ENCODE measurements at regions not wholly inside any gene's neighbourhood (a gene's known extent, or its start where the extent isn't known, plus 50 kb on each side); places are given as distances from the start of the nearest gene placed in this dataset.

DNA sequence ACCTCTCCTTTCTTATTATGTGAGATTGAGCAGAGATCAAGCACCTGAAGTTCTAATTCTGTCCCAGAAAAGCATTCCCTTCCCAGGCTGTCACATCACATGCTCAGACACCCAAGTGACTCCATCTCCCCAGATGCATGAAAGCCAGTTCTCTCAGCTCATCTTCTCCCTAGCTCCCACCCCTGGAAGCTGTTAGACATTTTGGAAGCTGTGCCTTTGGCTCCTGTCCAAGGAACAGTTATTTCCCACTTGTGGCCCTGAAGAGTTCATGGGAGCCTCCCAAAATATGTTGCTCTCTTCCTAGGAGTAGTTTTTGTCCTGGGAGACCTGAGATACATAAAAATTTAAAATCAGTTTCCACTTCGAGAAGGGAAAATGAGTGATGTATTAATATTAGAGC lies 161.4 kb upstream of the GAS1 start (continued):
- TF ChIP-seq, protein P1, sequence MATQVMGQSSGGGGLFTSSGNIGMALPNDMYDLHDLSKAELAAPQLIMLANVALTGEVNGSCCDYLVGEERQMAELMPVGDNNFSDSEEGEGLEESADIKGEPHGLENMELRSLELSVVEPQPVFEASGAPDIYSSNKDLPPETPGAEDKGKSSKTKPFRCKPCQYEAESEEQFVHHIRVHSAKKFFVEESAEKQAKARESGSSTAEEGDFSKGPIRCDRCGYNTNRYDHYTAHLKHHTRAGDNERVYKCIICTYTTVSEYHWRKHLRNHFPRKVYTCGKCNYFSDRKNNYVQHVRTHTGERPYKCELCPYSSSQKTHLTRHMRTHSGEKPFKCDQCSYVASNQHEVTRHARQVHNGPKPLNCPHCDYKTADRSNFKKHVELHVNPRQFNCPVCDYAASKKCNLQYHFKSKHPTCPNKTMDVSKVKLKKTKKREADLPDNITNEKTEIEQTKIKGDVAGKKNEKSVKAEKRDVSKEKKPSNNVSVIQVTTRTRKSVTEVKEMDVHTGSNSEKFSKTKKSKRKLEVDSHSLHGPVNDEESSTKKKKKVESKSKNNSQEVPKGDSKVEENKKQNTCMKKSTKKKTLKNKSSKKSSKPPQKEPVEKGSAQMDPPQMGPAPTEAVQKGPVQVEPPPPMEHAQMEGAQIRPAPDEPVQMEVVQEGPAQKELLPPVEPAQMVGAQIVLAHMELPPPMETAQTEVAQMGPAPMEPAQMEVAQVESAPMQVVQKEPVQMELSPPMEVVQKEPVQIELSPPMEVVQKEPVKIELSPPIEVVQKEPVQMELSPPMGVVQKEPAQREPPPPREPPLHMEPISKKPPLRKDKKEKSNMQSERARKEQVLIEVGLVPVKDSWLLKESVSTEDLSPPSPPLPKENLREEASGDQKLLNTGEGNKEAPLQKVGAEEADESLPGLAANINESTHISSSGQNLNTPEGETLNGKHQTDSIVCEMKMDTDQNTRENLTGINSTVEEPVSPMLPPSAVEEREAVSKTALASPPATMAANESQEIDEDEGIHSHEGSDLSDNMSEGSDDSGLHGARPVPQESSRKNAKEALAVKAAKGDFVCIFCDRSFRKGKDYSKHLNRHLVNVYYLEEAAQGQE (IDR thresholded peaks at IDR 0.05; ENCODE audit: unreplicated experiment), result no peak
- TF ChIP-seq NANOG (IDR thresholded peaks at IDR 0.05; ENCODE audit: borderline replicate concordance) (no peak), ZNF114 (CRISPR knock-in tag; IDR thresholded peaks at IDR 0.05) (no peak), STAT1 (IDR thresholded peaks at IDR 0.05; ENCODE audit: unreplicated experiment) (no peak)

DNA sequence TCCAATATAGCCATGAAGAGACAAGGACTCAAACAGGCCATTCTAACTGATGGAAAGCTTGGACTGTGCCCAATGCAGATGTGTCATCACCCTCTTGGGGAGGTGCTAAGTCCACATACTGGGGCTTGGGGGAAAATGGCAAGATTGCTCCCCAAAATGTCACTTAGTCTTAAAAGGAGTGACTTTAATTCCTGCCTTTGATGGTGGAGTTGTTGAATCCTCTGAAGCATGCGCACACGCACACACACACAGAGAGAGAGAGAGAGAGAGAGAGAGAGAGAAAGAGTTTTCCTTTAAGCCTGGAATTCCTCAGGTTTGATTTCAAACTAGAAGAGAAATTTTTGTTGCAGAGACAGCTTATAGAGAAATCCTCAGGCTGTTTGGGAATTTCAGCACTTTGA lies 161.9 kb upstream of the GAS1 start:
- no peaks in the 10 kb centered on the region for H3K36me3 ChIP-seq (ENCODE audit: insufficient read depth)
- no peak overlapping the region for H3K4me3 ChIP-seq
- H3K4me1 ChIP-seq (ENCODE audit: insufficient read depth), result no peaks in the 10 kb centered on the region
- H3K27me3 ChIP-seq (ENCODE audit: insufficient read depth), result no peaks in the 10 kb centered on the region
- H3K27ac ChIP-seq (ENCODE audit: low read depth), result no peak overlapping the region
- Mint-ChIP-seq H3K9me3 (peaks cover 8% of the 10 kb centered on the region; the same call in 2 of the 3 replicates), H3K27ac (no peak overlapping the region), H3K4me1 (peaks cover 8% of the 10 kb centered on the region), H3K36me3 (ENCODE audit: low read depth) (0 out of 3 replicates have a peak, but pooled peaks cover 2% of the 10 kb centered on the region), H3K4me3 (no peak overlapping the region), H3K27me3 (ENCODE audit: insufficient read depth, low read depth, poor library complexity) (peaks cover 2% of the 10 kb centered on the region)
- H2AFZ ChIP-seq, result no peak overlapping the region
- no peaks in the 10 kb centered on the region for H4K20me1 ChIP-seq (replicated peaks; ENCODE audit: insufficient read depth)
- DNase-seq (ENCODE audit: low spot score) (no peak), ATAC-seq (no peak)
- H3F3A ChIP-seq (replicated peaks; ENCODE audit: low read depth), result no peaks in the 10 kb centered on the region
- H3K79me2 ChIP-seq (replicated peaks; ENCODE audit: insufficient read depth), result no peaks in the 10 kb centered on the region
- no peak overlapping the region for H3K4me2 ChIP-seq
- H3K9me2 ChIP-seq (ENCODE audit: insufficient read depth), result no peaks in the 10 kb centered on the region
- TF ChIP-seq STAT1 (IDR thresholded peaks at IDR 0.05; ENCODE audit: unreplicated experiment), result no peak
- TF ChIP-seq, protein P2, sequence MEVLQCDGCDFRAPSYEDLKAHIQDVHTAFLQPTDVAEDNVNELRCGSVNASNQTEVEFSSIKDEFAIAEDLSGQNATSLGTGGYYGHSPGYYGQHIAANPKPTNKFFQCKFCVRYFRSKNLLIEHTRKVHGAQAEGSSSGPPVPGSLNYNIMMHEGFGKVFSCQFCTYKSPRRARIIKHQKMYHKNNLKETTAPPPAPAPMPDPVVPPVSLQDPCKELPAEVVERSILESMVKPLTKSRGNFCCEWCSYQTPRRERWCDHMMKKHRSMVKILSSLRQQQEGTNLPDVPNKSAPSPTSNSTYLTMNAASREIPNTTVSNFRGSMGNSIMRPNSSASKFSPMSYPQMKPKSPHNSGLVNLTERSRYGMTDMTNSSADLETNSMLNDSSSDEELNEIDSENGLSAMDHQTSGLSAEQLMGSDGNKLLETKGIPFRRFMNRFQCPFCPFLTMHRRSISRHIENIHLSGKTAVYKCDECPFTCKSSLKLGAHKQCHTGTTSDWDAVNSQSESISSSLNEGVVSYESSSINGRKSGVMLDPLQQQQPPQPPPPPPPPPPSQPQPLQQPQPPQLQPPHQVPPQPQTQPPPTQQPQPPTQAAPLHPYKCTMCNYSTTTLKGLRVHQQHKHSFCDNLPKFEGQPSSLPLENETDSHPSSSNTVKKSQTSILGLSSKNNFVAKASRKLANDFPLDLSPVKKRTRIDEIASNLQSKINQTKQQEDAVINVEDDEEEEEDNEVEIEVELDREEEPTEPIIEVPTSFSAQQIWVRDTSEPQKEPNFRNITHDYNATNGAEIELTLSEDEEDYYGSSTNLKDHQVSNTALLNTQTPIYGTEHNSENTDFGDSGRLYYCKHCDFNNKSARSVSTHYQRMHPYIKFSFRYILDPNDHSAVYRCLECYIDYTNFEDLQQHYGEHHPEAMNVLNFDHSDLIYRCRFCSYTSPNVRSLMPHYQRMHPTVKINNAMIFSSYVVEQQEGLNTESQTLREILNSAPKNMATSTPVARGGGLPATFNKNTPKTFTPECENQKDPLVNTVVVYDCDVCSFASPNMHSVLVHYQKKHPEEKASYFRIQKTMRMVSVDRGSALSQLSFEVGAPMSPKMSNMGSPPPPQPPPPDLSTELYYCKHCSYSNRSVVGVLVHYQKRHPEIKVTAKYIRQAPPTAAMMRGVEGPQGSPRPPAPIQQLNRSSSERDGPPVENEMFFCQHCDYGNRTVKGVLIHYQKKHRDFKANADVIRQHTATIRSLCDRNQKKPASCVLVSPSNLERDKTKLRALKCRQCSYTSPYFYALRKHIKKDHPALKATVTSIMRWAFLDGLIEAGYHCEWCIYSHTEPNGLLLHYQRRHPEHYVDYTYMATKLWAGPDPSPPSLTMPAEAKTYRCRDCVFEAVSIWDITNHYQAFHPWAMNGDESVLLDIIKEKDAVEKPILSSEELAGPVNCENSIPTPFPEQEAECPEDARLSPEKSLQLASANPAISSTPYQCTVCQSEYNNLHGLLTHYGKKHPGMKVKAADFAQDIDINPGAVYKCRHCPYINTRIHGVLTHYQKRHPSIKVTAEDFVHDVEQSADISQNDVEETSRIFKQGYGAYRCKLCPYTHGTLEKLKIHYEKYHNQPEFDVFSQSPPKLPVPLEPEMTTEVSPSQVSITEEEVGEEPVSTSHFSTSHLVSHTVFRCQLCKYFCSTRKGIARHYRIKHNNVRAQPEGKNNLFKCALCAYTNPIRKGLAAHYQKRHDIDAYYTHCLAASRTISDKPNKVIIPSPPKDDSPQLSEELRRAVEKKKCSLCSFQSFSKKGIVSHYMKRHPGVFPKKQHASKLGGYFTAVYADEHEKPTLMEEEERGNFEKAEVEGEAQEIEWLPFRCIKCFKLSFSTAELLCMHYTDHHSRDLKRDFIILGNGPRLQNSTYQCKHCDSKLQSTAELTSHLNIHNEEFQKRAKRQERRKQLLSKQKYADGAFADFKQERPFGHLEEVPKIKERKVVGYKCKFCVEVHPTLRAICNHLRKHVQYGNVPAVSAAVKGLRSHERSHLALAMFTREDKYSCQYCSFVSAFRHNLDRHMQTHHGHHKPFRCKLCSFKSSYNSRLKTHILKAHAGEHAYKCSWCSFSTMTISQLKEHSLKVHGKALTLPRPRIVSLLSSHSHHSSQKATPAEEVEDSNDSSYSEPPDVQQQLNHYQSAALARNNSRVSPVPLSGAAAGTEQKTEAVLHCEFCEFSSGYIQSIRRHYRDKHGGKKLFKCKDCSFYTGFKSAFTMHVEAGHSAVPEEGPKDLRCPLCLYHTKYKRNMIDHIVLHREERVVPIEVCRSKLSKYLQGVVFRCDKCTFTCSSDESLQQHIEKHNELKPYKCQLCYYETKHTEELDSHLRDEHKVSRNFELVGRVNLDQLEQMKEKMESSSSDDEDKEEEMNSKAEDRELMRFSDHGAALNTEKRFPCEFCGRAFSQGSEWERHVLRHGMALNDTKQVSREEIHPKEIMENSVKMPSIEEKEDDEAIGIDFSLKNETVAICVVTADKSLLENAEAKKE (CRISPR knock-in tag; IDR thresholded peaks at IDR 0.05), result no peak
- no peak for TF ChIP-seq CREB1 (CRISPR knock-in tag; IDR thresholded peaks at IDR 0.05; ENCODE audit: low read depth)
- no peak for TF ChIP-seq ZNF331 (CRISPR knock-in tag; IDR thresholded peaks at IDR 0.05; ENCODE audit: low read depth)
- no peak for TF ChIP-seq JUNB (IDR thresholded peaks at IDR 0.05; ENCODE audit: unreplicated experiment)
- TF ChIP-seq, protein P3, sequence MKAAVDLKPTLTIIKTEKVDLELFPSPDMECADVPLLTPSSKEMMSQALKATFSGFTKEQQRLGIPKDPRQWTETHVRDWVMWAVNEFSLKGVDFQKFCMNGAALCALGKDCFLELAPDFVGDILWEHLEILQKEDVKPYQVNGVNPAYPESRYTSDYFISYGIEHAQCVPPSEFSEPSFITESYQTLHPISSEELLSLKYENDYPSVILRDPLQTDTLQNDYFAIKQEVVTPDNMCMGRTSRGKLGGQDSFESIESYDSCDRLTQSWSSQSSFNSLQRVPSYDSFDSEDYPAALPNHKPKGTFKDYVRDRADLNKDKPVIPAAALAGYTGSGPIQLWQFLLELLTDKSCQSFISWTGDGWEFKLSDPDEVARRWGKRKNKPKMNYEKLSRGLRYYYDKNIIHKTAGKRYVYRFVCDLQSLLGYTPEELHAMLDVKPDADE (IDR thresholded peaks at IDR 0.05), result no peak
- TF ChIP-seq, protein P4, sequence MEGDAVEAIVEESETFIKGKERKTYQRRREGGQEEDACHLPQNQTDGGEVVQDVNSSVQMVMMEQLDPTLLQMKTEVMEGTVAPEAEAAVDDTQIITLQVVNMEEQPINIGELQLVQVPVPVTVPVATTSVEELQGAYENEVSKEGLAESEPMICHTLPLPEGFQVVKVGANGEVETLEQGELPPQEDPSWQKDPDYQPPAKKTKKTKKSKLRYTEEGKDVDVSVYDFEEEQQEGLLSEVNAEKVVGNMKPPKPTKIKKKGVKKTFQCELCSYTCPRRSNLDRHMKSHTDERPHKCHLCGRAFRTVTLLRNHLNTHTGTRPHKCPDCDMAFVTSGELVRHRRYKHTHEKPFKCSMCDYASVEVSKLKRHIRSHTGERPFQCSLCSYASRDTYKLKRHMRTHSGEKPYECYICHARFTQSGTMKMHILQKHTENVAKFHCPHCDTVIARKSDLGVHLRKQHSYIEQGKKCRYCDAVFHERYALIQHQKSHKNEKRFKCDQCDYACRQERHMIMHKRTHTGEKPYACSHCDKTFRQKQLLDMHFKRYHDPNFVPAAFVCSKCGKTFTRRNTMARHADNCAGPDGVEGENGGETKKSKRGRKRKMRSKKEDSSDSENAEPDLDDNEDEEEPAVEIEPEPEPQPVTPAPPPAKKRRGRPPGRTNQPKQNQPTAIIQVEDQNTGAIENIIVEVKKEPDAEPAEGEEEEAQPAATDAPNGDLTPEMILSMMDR (conservative IDR thresholded peaks at IDR 0.05; ENCODE audit: low read depth in 2 of 2), result no peak
